SK-N-SH (cell line): ENCODE measurements at regions not wholly inside any gene's neighbourhood (a gene's known extent, or its start where the extent isn't known, plus 50 kb on each side); places are given as distances from the start of the nearest gene placed in this dataset.

Experiments
- CTCF ChIA-PET: fragments of 300-600, 350-600 bp; formaldehyde crosslinking; extraction: SDS; loops from one replicate; lab custom pipeline; 2021; lab: Yijun Ruan, JAX
- POLR2A ChIA-PET: fragments of 350-600 bp; sonication (Branson Sonifier 250); formaldehyde crosslinking; extraction: SDS; loops from one replicate; lab custom pipeline; 2020; ENCODE audit warnings: antibody characterized with exemption, inconsistent platforms; lab: Yijun Ruan, JAX
- DNase-seq: peaks from one replicate; pipeline ENCODE4 v3.0.0; 2012
- H2AFZ ChIP-seq: fragments of 200-600 bp; sonication (generic); 2 replicates; pipeline ENCODE4 v1.8.1; 2016; ENCODE audit warnings: antibody characterized with exemption, mild to moderate bottlenecking, low read depth
- H3F3A ChIP-seq: fragments of 200-600 bp; sonication (generic); replicated peaks from 2 replicates; pipeline ENCODE3; 2016; ENCODE audit warnings: antibody characterized with exemption, mild to moderate bottlenecking; ENCODE audit not compliant: insufficient read depth
- H3K27ac ChIP-seq, 2 experiments: fragments of 200-500 bp in 1 of 2; fragments of 200-600 bp in 1 of 2; sonication (Bioruptor generic) in 1 of 2; sonication (generic), shearing (Covaris generic) in 1 of 2; 2 replicates each; pipeline versions ENCODE4 v1.5.1 to v1.6.1; 2014 to 2016; ENCODE audit warnings: low read depth in 2 of 2, inconsistent platforms in 1 of 2, low read length in 1 of 2, mild to moderate bottlenecking in 1 of 2, mixed read lengths in 1 of 2
- H3K27me3 ChIP-seq: fragments of 200-600 bp; sonication (generic), shearing (Covaris generic); 2 replicates; pipeline ENCODE4 v1.6.1; 2016; ENCODE audit warnings: mixed run types; ENCODE audit not compliant: insufficient read depth
- H3K36me3 ChIP-seq, 2 experiments: fragments of 200-500 bp in 1 of 2; fragments of 200-600 bp in 1 of 2; sonication (Bioruptor generic) in 1 of 2; sonication (generic) in 1 of 2; replicated peaks in 1 of 2; 2 replicates each; pipeline versions ENCODE3 to v1.5.1; 2014 to 2016; ENCODE audit warnings: low read length in 1 of 2, mild to moderate bottlenecking in 1 of 2; ENCODE audit not compliant: insufficient read depth in 2 of 2, control insufficient read depth in 1 of 2
- H3K4me1 ChIP-seq, 2 experiments: fragments of 200-500 bp in 1 of 2; fragments of 200-600 bp in 1 of 2; sonication (Bioruptor generic) in 1 of 2; sonication (generic), shearing (Covaris generic) in 1 of 2; 2 replicates each; pipeline versions ENCODE4 v1.5.1 to v1.6.1; 2014 to 2016; ENCODE audit warnings: low read depth in 1 of 2, low read length in 1 of 2, mixed run types in 1 of 2; ENCODE audit not compliant: insufficient read depth in 2 of 2, control insufficient read depth in 1 of 2
- H3K4me2 ChIP-seq: fragments of 200-600 bp; sonication (generic), shearing (Covaris generic); 2 replicates; pipeline ENCODE4 v1.6.1; 2017; ENCODE audit warnings: mixed run types
- H3K4me3 ChIP-seq, 2 experiments: fragments of 200-500 bp in 1 of 2; fragments of 200-600 bp in 1 of 2; sonication (Bioruptor generic) in 1 of 2; sonication (generic), shearing (Covaris generic) in 1 of 2; 2 replicates each; pipeline versions ENCODE4 v1.5.1 to v1.8.1; 2014 to 2016; ENCODE audit warnings: low read depth in 2 of 2, inconsistent platforms in 1 of 2, low read length in 1 of 2, mild to moderate bottlenecking in 1 of 2, mixed read lengths in 1 of 2, moderate library complexity in 1 of 2
- H3K79me2 ChIP-seq: fragments of 200-600 bp; sonication (generic); 2 replicates; pipeline ENCODE4 v1.8.1; 2017; ENCODE audit warnings: mild to moderate bottlenecking; ENCODE audit not compliant: insufficient read depth
- H3K9ac ChIP-seq: fragments of 200-600 bp; sonication (generic); 2 replicates; pipeline ENCODE4 v1.6.1; 2017; ENCODE audit warnings: mixed run types
- H3K9me2 ChIP-seq: fragments of 200-600 bp; sonication (generic); 2 replicates; pipeline ENCODE4 v1.6.1; 2017; ENCODE audit warnings: mixed run types
- H3K9me3 ChIP-seq: fragments of 200-600 bp; sonication (generic); 2 replicates; pipeline ENCODE4 v1.6.1; 2017; ENCODE audit warnings: mixed run types, mild to moderate bottlenecking, moderate library complexity
- H4K20me1 ChIP-seq: fragments of 200-600 bp; sonication (generic); 2 replicates; pipeline ENCODE4 v1.6.1; 2017; ENCODE audit warnings: mild to moderate bottlenecking, mixed run types; ENCODE audit not compliant: insufficient read depth
- CHD2 ChIP-seq: fragments of 150-350 bp; IDR thresholded peaks from 2 replicates; pipeline ENCODE4 v1.6.1; 2018; ENCODE audit warnings: low read length; ENCODE audit not compliant: partially characterized antibody
- CTCF ChIP-seq: fragments of 200-600 bp; sonication (generic); IDR thresholded peaks from 2 replicates; pipeline ENCODE4 v1.6.1; 2017; ENCODE audit warnings: antibody characterized with exemption, mild to moderate bottlenecking, moderate library complexity
- EZH2phosphoT487 ChIP-seq: fragments of 200-600 bp; sonication (generic); IDR thresholded peaks from 2 replicates; pipeline ENCODE4 v1.6.1; 2017; ENCODE audit warnings: low read depth, mixed run types, mild to moderate bottlenecking, antibody characterized with exemption, moderate library complexity, borderline replicate concordance
- FOXM1 ChIP-seq: IDR thresholded peaks from 2 replicates; pipeline ENCODE4 v1.4.0; 2012; ENCODE audit warnings: low read depth, mild to moderate bottlenecking
- GATA2 ChIP-seq: sonication (generic); formaldehyde crosslinking; IDR thresholded peaks from 2 replicates; pipeline ENCODE4 v1.5.0; 2020; ENCODE audit warnings: mild to moderate bottlenecking, missing genetic modification reagents
- MAX ChIP-seq: IDR thresholded peaks from 2 replicates; pipeline ENCODE4 v1.4.0; 2012; ENCODE audit warnings: low read depth
- PBX3 ChIP-seq: IDR thresholded peaks from 2 replicates; pipeline ENCODE4; 2012
- RCOR1 ChIP-seq: fragments of 150-350 bp; IDR thresholded peaks from 2 replicates; pipeline ENCODE4 v1.6.1; 2017; ENCODE audit warnings: antibody characterized with exemption, low read length
- SMC3 ChIP-seq: IDR thresholded peaks from 2 replicates; pipeline ENCODE4 v1.6.1; 2012; ENCODE audit warnings: low read depth, low read length, improper control_type of control experiment
- TAF1 ChIP-seq: IDR thresholded peaks from 2 replicates; pipeline ENCODE4 v1.6.1; 2012; ENCODE audit warnings: low read depth, mild to moderate bottlenecking, low read length, moderate library complexity, borderline replicate concordance
- TCF12 ChIP-seq: IDR thresholded peaks from 2 replicates; pipeline ENCODE4 v1.4.0; 2012
- WGBS: methylation state at CpG from one replicate; pipeline ENCODE4 v1.1.6; 2017; ENCODE audit warnings: low lambda C conversion rate; 5-methylcytosine and 5-hydroxymethylcytosine counted together
- TF ChIP-seq, protein P1 (sequence below): IDR thresholded peaks from 2 replicates; pipeline ENCODE4 v1.4.0; 2012; ENCODE audit warnings: low read depth, borderline replicate concordance
- TF ChIP-seq, protein P2 (sequence below): fragments of 150-350 bp; IDR thresholded peaks from 2 replicates; pipeline ENCODE4 v1.6.1; 2016; ENCODE audit warnings: mild to moderate bottlenecking, low read depth, low read length

DNA sequence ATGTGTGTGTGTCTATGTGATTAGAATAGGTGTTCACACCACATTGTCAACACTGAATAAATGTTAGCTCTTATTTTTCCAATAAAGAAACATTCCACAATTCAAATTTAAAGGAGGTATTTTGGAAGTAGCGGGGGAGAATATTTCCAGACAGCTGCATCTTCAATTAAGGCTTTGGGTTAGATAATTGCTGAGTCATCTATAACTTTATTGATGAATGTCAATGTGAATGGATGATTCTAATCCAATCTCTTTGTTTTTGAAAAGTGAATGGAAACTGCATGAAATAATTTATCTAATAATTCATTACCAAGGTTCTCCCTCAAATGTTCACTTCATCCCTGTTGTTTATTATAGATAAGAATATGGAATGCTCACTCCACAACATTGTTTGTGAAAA is 625.2 kb downstream of the IRS1 start:
- H3K79me2 ChIP-seq = no peaks in the 10 kb centered on the region
- no peaks in the 10 kb centered on the region for H3F3A ChIP-seq
- no peak overlapping the region for H3K27ac ChIP-seq
- H4K20me1 ChIP-seq = no peaks in the 10 kb centered on the region
- H3K9me2 ChIP-seq = no peaks in the 10 kb centered on the region
- H3K27me3 ChIP-seq = no peaks in the 10 kb centered on the region
- no peak overlapping the region for H3K4me3 ChIP-seq
- H3K36me3 ChIP-seq = peaks cover 0 to 5% of the 10 kb centered on the region in 2 experiments
- no peaks in the 10 kb centered on the region for H3K4me1 ChIP-seq
- H3K9me3 ChIP-seq = no peaks in the 10 kb centered on the region
- 69% methylated on average over 1 of the region's 1 CpG for WGBS
- CTCF ChIA-PET = no interaction called here
- TF ChIP-seq CHD2 = no peak
- no peak for TF ChIP-seq PBX3
- no peak for TF ChIP-seq TAF1
- TF ChIP-seq, protein P1, sequence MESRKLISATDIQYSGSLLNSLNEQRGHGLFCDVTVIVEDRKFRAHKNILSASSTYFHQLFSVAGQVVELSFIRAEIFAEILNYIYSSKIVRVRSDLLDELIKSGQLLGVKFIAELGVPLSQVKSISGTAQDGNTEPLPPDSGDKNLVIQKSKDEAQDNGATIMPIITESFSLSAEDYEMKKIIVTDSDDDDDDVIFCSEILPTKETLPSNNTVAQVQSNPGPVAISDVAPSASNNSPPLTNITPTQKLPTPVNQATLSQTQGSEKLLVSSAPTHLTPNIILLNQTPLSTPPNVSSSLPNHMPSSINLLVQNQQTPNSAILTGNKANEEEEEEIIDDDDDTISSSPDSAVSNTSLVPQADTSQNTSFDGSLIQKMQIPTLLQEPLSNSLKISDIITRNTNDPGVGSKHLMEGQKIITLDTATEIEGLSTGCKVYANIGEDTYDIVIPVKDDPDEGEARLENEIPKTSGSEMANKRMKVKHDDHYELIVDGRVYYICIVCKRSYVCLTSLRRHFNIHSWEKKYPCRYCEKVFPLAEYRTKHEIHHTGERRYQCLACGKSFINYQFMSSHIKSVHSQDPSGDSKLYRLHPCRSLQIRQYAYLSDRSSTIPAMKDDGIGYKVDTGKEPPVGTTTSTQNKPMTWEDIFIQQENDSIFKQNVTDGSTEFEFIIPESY = no peak
- TF ChIP-seq CTCF = no peak
- no peak for TF ChIP-seq SMC3
- no peak for TF ChIP-seq MAX
- no peak for TF ChIP-seq EZH2phosphoT487
- TF ChIP-seq, protein P2, sequence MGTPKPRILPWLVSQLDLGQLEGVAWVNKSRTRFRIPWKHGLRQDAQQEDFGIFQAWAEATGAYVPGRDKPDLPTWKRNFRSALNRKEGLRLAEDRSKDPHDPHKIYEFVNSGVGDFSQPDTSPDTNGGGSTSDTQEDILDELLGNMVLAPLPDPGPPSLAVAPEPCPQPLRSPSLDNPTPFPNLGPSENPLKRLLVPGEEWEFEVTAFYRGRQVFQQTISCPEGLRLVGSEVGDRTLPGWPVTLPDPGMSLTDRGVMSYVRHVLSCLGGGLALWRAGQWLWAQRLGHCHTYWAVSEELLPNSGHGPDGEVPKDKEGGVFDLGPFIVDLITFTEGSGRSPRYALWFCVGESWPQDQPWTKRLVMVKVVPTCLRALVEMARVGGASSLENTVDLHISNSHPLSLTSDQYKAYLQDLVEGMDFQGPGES = no peak
- TF ChIP-seq TCF12 = no peak
- TF ChIP-seq RCOR1 = no peak
- no peak for TF ChIP-seq FOXM1
- TF ChIP-seq GATA2 (CRISPR knock-in tag) = no peak
- TF ChIP-seq, all 33 proteins: peak for 0
- Histone ChIP-seq H3K4me2 (no peak overlapping the region), H2AFZ (no peak overlapping the region), H3K9ac (no peak overlapping the region)
- POLR2A ChIA-PET = no interaction called here
- DNase-seq = no peak
